T-helper 22 cell (primary cell): ENCODE measurements at regions not wholly inside any gene's neighbourhood (a gene's known extent, or its start where the extent isn't known, plus 50 kb on each side); places are given as distances from the start of the nearest gene placed in this dataset.

ENCODE experiments used
- DNase-seq: peaks from one replicate; pipeline ENCODE4 v3.0.0-alpha.2; 2020; ENCODE audit warnings: low read depth

DNA sequence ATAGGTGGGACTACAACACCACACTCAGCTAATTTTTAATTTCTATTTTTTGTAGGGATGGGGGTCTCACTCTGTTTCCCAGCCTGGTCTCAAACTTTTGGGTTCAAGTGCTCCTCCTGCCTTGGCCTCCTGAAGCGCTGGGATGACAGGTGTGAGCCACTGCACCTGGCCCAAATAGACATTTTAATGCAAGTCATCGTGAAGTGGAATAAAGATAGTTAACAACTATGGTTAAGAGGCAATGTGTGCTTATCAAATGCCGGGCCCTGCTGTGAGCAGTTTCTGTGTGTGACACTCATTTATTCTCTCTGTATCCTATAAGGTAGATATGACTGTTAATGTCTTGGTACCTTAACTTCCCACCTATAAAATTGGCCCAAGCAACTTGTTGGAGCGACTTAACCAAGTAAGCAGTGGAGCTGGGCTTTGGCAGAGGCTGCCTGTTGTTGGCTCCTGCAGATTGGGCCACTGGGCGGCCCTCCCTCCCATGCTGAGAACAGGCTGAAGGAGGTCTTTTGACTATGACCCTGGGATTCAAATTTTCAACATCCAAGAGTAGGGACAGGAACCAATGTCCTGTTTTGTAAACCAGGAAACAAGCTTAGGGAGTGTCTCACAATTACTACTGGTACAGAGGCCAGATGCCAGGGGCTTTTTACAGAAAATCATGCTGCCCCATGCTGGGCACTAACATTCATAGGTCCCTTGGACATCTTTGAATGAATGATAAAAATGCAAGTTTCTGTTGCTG is 450.7 kb downstream of the TSHZ3 start:
- no peak for DNase-seq

DNA sequence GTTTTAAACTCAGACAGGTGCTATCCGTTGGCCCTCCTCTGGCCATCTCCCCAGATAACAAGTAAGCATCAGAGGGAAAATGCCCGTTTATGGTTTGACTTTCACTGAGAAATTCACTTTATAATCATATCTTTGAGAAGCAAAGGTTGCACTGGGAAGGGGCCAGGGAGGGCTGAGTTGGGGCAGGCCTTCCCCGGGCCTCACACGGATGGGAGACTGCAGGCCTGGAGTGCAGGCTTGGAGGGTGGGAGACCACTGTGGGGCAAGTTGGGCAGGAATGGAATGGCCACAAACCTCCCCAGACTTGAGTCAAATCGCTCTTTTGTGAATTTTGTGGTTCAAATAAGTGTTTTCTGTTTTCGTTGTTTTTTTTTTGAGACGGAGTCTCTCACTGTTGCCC is 451.7 kb downstream of the TSHZ3 start:
- no peak for DNase-seq

DNA sequence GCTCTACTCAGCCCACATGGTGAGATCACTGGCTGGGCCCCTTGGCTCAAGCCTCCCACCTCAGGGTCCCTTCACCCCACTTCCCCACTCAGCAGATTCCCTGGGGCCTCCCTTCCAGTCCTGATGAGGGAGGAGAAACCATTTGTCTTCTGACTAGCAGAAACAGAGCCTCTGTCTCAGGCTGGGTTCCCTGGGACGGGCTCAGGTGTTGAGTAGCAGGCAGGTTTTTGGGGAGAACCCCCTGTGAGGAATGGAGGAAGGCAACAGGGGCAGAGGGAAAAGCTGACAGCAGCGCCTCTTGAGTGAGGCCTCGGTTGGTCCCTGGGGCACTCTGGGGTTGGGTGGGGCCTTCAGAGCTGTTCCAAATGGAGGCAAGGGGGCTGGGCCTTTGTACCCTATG is 452.2 kb downstream of the TSHZ3 start:
- no peak for DNase-seq

DNA sequence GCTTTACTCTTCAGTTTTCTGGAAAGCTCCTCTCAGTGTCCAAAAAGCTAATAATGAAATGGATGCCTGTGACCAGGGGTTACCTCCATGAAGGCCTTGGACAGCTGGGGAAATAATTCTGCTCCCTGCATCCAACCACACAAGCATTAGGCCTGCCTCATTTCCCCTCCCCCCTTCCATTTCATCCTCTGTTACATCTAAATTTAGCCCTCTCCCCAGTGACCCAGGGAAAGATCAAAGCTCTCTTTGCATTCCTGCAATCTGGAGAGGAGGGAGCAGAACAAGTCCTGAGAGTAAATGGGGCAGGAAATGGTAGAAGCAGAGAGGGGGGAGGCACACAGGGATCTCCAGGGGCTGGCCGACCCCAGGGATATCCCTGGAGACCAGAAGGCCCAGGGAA is 452.7 kb downstream of the TSHZ3 start:
- no peak for DNase-seq

DNA sequence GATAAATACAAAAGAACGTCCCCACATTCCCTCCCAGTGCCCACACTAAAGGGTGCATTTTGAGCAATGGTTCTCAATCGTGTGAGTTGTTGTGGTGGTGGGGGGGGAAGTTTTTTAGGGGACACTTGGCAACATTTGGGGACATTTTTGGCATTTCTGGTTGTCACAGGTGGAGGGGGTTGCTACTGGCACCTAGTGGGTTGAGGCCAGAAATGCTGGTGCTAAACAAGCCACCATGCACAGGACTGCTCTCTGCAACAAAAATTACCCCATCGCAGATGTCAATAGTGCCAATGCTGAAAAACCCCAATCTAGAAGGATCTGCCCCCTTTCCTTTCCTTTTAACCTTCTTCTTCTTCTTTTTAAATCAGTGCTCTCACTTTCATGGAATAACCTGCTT is 453.3 kb downstream of the TSHZ3 start:
- no peak for DNase-seq

DNA sequence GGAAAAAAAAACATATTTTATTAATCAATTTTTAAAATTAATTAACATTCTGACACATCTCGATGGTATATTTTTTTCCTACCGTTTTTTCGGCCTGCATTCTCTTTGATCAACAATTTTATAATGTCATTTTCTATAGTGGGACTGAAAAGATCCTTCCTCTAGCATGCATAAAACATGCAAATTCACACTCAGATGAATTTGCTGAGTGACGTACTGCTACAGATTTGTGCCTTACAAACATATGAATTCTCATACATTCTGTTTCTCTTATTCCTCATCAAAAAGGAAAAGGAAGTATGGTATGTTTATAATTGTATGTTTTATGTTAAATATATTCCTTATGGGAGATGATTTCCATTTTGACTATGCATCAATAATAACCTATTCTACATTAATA is 458.2 kb downstream of the TSHZ3 start:
- DNase-seq, result no peak

DNA sequence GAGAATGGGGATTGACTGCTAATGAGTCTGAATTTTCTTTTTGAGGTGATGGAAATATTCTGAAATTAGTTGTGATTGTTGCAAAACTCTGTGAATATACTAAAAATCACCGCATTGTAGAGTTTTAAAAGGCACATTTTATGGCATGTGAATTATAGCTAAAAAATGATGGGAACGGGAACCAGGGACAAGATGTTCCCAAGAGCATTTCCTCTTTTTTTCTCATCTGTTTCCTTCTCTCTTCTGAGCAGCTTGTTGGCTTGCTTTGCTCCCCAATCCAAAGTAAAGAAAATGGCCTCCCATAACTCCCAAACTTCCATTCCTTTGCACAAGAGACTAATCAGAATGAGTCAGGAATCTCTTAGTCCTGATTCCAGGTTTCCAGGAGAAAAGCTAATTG is 459.2 kb downstream of the TSHZ3 start:
- DNase-seq, result no peak

DNA sequence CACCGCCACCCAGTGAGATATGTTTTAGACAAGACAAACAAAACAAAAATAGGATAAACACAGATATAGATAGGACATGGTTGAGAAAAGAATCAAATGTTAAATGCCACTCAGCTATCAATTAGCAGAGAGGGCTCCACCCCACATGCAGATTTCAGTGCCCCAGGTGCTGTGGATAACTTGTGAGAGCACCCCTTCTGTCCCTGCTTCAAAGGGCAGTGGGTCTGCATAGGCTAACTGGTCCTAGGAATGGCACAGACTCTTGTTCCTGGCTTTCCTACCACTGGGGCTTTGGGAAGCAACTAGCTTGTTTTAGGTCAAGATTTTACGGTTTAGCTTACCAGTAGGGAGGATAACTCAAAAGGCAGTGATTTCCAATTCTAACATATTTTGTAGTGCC is 460.3 kb downstream of the TSHZ3 start:
- no peak for DNase-seq

DNA sequence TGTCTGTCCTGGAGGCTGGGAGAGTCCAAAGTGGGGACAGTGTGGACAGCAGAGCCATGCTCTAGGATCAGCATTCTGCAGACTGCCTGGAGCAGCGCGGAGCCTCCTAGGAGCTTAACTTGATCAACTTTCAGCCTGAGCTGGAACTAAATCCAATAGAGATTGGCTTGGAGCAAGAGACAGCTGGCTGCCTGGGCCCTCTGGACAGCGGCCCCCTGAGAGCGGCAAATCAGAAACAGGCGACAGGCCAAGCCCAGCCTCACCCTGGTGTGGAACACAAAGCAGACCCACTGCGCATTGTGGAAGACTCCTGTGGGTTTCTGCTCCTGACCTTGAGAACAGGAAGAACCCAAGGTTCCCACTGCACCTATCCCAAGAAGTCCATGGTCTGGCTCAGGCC is 462.2 kb downstream of the TSHZ3 start:
- DNase-seq, result no peak

DNA sequence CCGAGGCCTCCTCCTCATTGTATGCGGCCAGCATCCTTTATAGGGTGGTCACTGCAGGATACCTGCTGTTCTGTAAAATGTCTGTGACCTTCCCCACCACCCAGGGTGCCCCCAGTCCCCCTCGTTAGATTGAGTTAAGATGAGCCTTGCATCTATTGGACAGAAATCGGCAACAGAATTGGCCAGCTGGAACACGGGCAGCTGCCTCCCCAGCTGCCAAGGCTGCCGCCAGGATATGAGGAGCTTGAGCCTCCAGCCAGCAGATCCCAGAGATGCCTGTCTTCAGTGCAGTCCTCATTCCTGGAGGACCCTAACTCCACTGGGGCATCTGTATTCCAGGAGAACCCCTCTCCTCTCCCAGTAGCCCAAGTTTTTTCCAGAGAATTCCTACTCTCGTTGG is 463.0 kb downstream of the TSHZ3 start:
- no peak for DNase-seq

DNA sequence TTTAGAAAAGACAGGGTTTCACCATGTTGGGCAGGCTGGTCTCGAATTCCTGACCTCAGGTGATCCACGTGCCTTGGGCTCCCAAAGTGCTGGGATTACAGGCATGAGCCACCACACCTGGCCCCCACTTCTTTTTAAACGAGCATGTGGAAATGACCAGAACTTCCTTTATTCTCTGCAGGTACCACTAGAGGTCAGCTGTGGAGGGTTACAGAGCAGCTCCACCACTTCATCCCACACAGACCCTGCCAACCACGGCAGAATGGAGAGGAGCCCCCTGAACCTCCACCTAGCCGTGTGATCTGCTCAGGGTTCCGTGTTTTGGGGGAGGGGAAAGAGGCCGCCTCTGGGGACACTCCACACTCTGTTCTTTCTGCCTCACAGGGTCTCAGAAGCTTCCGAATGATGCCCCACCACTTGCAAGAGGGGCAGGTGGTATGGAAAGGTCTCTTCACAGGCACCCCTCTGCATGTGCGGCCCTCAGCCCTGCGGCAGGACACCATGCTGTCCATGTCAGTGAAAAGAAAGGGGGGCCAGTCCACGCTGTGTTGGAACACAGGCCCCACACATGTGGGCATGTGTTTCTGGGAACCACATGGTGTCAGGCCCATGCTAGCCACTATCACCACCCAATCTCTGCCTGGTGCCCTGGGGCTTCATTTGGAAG is 465.0 kb downstream of the TSHZ3 start:
- DNase-seq, result no peak

DNA sequence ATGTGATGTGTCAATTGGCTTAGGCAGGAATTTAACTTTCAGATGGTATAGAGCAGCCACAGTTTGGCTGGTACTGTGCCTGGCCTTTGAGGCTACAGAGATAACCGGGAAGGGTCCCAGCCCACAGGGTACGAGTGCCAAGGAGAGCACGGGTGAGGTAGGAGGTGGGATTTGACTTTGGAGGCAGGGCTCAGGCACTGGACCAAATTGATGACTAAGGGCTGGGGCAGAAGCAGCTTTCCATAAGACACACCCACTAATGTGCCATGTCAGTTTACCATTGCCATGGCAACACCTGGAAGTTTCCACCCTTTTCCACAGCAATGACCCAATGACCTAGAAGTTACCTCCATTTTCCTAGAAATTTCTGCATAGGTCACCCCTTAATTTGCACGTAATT is 466.2 kb downstream of the TSHZ3 start:
- no peak for DNase-seq

DNA sequence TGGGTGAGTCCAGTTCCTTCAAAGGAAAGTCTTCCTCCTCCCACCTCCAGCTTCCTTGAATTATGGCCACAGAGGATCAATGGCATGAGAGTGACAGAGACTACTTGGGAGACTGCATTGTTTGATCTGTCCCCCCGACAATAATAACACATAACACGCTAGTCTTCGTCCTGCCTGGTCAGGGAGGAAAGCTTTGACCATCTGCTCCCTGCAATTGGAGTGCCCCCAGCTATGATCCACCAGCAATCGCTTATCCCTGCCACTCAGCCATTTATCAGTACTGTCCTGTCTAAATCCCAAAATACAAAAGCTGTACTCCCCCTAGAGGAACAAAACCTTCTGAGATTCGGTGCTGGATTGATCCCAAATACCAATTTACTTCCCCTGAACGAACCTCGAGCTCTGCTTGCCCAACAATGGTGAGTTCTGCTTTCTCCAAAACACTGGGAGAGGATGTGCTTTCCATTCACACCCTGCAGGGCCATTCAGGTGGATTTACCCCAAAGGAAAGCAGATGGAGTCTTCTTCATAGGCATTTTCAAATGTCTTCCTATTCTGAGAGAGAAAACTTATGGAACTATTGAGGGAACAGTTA is 466.7 kb downstream of the TSHZ3 start:
- DNase-seq, result no peak

DNA sequence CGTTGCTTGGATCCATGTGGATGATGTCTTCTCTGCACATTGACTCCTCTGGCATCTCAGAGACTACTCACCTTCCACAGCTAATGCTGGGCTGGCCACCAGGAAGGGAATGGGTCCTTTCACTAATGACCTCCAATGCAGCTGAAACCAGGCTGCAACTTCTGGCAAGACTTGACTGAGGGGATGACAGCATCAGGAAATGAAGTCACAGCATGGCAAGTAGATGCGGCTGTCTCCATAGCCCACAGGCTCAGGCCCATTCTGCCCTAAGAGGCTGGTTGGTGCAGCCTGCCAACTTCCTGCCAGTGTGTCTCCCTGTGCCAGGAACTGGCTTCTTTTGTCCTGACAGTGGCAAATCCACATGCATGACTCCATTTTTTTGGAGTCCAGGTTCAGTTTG is 467.3 kb downstream of the TSHZ3 start:
- DNase-seq, result no peak

DNA sequence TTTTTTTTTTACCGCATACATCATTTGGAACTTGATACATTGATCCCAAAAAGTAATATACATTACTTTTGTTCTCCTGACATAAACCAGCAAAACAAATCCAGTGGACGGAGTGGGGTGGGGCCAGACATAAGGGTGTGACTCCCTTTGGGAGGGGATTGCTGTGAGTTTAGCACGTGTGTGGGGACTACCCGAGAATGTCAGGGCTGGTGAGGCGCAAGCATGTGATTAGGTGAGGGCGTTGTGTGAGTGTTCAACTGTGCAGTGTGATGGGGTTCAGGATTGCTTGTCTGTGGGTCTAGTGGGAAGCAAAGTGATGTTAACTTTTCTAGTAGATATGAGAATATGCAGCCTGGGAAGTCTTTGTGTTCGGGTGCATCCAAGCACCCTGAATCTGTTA is 468.0 kb downstream of the TSHZ3 start:
- DNase-seq, result no peak

DNA sequence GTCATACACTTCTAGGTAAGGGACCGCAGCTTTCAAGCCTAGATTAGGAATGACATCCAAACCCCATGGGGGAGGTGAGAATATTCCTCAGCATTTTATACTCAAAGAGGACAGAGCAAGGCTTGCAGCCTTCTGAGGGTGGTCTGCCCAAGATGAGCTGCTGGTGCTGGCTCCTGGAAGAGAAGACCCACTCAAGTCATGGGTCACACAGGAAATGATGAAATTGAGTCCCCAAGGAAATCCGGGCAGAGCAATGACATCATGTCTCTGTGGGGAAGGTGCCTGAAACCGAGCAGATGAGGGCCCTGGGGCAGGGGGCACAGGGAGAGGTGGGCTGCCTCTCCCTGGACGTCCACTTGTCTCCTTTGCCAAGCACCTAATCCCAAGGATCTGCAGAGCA is 468.7 kb downstream of the TSHZ3 start:
- no peak for DNase-seq

DNA sequence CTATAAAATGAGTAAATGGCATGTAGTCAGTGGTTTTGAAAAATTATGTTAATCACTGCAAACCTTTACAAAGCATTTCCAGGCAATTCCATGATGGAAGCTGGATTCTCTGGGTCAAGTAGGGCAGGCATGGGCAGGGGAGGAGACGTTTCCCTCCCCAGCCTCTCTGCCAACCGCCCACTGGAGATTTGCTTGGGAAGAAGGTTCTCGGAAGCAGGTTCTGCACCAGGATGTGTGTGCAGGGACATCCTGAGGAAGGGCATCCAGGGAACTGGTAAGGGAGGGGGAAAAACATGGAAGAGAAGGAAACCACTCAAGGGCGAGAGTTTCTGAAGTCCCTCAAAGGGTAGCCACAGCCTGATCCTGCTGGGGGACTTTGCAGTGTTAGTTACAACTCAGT is 469.1 kb downstream of the TSHZ3 start:
- no peak for DNase-seq

DNA sequence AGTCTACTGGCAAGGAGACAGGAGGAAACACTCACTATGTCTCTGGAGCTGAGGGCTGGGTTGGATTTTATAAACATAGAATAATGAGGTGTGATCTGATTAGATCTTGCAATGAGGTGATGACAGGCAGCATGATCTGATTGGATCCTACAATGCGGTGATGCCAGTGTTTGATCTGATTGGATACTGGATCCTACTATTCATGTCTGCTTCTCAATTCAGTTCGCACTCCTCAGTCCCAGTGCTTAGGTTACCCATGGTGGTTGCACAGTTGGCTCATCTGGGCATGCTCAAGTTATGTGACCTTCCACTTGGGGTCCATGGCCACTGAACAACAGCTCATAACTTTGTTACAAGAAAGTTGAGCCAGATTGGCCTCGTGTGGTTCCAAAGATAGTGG is 469.5 kb downstream of the TSHZ3 start:
- DNase-seq, result no peak

DNA sequence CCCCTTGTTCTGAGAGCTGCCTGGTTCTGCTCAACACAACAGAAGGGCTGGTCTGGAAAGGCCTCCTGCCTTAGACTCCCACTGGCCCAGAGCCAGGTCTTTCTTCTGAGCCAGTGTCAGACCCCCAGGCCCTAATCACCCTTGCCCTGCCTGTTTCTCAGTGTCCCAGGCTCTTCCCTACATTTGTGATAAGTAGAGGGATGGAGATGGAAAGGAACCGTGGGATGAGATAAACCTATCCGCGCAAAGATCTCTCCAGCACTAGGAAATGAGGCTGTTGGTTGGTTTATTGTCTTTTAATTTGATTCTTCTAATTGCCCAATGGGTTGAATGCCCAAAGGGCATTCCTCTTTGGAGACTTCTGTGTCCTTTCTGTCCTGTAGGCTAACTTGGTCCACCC is 470.0 kb downstream of the TSHZ3 start:
- no peak for DNase-seq

DNA sequence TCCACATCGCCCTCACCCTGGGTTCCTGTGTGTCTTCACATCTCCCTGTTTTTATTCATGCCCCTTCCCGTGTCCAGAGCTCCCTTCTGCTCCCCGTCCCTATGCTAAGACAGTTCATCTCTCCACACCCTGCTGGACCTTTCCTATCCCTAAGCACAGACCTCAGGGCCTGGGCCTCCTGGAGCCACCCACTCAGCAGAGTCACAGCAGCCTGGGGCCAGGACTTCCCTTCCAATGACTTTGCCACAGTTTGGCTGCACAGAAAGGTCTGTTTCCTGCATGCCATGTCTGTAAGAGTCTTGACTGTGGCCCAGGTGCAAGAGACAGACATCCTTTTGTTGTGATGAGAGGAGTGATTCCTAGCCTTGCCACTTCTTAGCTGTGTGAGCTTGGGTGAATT is 470.7 kb downstream of the TSHZ3 start:
- DNase-seq, result no peak

DNA sequence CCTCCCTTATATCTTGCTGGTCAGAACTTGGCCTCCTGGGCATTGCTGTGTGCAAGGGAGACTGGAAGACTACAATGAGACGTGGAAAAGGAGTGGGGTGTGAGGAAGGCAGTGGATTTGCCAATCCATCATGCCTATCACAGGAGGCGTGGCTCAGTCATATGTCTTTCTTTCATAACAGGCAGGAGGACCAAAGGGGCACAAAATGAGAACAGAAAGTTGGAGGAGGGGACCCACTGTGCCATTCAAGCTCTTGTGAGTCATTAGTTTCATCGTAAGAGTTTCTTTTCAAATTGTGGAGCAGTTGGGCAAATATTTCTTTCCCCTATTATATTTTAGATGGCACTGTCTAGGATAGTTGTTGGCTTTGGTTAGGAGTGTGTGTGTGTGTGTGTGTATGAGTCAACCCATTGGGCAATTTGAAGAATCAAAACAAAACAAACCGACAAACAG is 471.5 kb downstream of the TSHZ3 start:
- no peak for DNase-seq

DNA sequence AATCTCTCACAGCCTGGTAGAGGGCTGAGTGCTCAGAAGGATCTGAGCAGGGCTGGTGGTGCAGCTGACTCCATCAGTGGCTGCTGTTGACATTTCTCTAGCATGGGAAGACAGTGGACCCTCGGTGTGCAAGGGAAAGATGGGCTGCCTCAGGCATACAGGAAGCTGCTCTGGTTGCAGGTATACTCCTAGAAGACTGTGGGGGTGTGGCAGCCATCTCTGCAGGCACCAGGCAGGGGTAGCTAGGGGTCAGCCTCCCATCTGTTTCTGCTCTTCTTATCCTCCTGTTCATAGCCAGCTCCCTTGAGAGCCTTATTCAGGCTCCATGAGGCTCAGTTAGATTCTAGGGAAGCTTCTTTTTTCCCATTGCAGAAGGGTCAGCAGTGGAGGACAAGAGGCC is 475.5 kb downstream of the TSHZ3 start:
- DNase-seq, result no peak

DNA sequence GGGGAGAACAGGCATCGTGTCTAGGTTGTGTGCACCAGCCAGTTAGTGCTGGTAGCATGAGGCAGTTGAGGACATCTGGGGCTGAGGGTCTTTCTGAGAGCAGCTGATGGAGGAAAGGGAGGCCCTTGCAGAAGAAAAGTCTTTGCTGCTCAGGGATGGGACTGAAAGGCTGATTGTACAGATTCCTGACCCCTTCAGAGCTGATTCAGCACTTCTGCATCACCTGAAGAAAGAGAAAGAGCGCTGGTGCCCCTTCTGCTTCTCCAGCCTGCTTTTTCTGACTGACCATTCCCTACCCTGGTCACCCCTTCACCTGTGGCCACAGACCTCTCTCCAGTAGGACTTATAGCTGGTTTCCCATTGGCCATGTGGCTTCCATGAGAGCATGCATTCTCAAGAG is 476.2 kb downstream of the TSHZ3 start:
- no peak for DNase-seq

DNA sequence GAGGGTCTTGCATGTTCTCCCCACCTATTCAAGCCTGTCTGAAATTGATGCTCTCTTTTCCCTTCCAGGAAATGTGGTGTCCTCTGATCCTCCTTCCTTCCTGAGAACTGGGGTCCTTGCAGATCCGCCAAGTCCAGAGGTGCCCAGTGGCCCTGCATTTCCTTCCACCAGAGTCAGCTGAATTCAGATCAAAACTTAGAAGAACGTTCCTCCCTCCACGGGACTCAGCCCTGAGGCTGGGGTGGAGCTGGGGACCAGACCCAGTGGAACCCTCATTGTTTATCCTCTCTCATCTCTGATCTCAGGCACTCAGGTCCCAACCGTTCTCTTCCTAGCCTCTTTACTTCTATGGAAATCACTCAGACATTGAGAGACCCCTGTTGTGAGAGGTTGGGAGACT is 477.3 kb downstream of the TSHZ3 start:
- no peak for DNase-seq
